Lower lobe of right lung (tissue), 2 donors: ENCODE measurements at regions not wholly inside any gene's neighbourhood (a gene's known extent, or its start where the extent isn't known, plus 50 kb on each side); places are given as distances from the start of the nearest gene placed in this dataset. TPM values are rescaled to one million over a fixed set of nuclear protein-coding genes. Genes with fewer than 3 reads are reported as not detected.

Experiments
- ATAC-seq, 2 donors: fragments of 200-7000 bp; cut with Tn5 transposase; one replicate each; pipeline ENCODE4 v1.9.1; 2020 to 2022; ENCODE audit warnings: mild to moderate bottlenecking in 2 of 2, moderate library complexity in 2 of 2
- DNase-seq: peaks from one replicate; pipeline ENCODE4 v3.0.0-alpha.2; 2020
- H3K27ac ChIP-seq: fragments of 200-600 bp; one replicate; pipeline ENCODE4 v1.8.0; 2022
- H3K27me3 ChIP-seq: fragments of 200-600 bp; one replicate; pipeline ENCODE4 v1.8.0; 2022; ENCODE audit warnings: low read depth
- H3K36me3 ChIP-seq: fragments of 200-600 bp; one replicate; pipeline ENCODE4 v1.8.0; 2022; ENCODE audit warnings: mild to moderate bottlenecking
- H3K4me1 ChIP-seq: fragments of 200-600 bp; one replicate; pipeline ENCODE4 v1.8.0; 2022
- H3K4me3 ChIP-seq: fragments of 200-600 bp; one replicate; pipeline ENCODE4 v1.8.0; 2022; ENCODE audit warnings: mild to moderate bottlenecking
- H3K9me3 ChIP-seq: fragments of 200-600 bp; one replicate; pipeline ENCODE4 v1.8.0; 2022
- CTCF ChIP-seq: fragments of 200-600 bp; IDR thresholded peaks from one replicate; pipeline ENCODE4 v1.8.0; 2022; ENCODE audit warnings: antibody characterized with exemption, mild to moderate bottlenecking
- intact Hi-C: fragments of 100-400 bp; cut with DNase I; formaldehyde crosslinking; loops from one replicate; pipeline ENCODE4 v1.11.0; 2022
- microRNA-seq: library from miRNA; unstranded; fragments of <30 nt; microRNA quantifications from one replicate; pipeline ENCODE4 v1.2.0, GENCODE V29; 2020; ENCODE audit warnings: borderline number of aligned reads
- donor health status: DM: no; HTN: yes; CAD: no; lungs with severe emphysema.

GRCh38 chr4:112094330-112094729, 50.9 kb upstream of the FAM241A start:
- Histone ChIP-seq H3K36me3 (no peaks in the 10 kb centered on the region), H3K4me1 (no peaks in the 10 kb centered on the region), H3K4me3 (no peak overlapping the region), H3K9me3 (no peaks in the 10 kb centered on the region), H3K27me3 (no peaks in the 10 kb centered on the region), H3K27ac (no peak overlapping the region)
- TF ChIP-seq CTCF: no peak
- no peak for DNase-seq
- intact Hi-C loops: no loop called here
- no peak for ATAC-seq

Small RNA genes in the stretch of these regions (microRNA-seq; reads per million reads assigned to microRNA genes)
- gene MIR297: not detected
